VCaP (cell line): ENCODE measurements at regions not wholly inside any gene's neighbourhood (a gene's known extent, or its start where the extent isn't known, plus 50 kb on each side); places are given as distances from the start of the nearest gene placed in this dataset.

Experiments used
- H3K27ac ChIP-seq: fragments of 450-650 bp; 2 replicates; pipeline ENCODE4 v1.5.1; 2017
- TF ChIP-seq, protein P1 (sequence below): fragments of 450-650 bp; conservative IDR thresholded peaks from 2 replicates; pipeline ENCODE4 v1.5.1; 2017; ENCODE audit warnings: mild to moderate bottlenecking, moderate library complexity

DNA sequence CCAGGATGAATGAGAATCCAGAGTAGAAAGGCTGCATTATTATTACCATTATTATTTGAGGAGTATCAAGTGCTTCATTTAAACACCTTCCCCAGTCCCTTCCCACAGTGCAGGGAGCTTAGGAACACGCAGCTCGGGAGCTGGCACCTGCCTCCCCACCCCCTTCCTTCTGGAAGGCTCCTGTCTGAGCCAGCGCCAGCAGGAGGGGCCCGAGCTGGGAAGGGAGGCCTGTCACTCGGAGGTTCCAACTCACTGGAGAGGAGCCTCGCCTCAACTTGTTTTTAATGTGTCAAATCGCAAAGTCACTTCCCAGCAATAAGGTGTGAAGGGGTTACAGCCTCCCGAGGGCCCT lies 156.4 kb upstream of the IRX4 start:
- TF ChIP-seq, protein P1, sequence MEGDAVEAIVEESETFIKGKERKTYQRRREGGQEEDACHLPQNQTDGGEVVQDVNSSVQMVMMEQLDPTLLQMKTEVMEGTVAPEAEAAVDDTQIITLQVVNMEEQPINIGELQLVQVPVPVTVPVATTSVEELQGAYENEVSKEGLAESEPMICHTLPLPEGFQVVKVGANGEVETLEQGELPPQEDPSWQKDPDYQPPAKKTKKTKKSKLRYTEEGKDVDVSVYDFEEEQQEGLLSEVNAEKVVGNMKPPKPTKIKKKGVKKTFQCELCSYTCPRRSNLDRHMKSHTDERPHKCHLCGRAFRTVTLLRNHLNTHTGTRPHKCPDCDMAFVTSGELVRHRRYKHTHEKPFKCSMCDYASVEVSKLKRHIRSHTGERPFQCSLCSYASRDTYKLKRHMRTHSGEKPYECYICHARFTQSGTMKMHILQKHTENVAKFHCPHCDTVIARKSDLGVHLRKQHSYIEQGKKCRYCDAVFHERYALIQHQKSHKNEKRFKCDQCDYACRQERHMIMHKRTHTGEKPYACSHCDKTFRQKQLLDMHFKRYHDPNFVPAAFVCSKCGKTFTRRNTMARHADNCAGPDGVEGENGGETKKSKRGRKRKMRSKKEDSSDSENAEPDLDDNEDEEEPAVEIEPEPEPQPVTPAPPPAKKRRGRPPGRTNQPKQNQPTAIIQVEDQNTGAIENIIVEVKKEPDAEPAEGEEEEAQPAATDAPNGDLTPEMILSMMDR = no peak

DNA sequence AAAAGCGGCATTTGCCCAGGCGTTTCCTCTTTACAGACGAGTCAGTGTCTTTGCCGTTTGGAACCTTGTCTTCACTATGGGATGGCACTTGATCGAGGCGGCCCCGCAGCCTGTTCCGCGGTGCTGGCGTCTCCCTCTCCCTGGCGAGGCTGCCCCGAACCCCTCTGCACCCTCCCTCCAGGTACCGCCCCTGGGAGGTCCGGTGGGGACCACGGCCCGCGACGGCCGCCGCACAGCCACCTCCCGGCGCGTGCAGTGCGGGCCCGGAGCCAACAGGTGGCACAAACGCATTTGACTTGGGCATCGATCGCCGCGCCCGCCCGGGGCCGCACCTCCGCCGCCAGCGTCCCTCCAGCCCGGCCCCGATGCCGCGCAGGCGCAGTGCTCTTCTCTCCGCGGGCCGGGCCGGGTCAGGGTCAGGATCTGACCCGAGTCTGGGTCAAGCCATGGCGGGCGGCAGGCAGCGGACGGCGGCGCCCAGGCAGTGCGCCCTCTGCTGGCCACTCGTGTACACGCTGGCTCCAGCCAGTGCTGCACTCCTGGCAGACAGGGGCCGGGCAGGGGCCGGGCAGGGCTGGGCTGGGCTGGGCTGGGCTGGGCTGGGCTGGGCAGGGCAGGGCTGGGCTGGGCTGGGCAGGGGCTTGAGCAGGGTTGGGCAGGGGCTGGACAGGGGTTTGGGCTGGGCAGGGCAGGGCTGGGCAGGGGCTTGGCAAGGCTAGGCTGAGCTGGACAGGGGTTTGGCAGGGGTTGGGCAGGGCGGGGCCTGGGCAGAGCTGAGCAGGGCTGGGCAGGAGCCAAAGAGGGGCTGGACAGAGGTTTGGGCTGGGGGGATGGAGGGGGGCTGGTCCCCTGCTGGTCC lies 155.8 kb upstream of the IRX4 start:
- H3K27ac ChIP-seq = no peak overlapping the region
- TF ChIP-seq, protein P1 = peak; percentile 91

More for the DNA sequence above, 156.4 kb upstream of the IRX4 start:
- no peak overlapping the region for H3K27ac ChIP-seq

DNA sequence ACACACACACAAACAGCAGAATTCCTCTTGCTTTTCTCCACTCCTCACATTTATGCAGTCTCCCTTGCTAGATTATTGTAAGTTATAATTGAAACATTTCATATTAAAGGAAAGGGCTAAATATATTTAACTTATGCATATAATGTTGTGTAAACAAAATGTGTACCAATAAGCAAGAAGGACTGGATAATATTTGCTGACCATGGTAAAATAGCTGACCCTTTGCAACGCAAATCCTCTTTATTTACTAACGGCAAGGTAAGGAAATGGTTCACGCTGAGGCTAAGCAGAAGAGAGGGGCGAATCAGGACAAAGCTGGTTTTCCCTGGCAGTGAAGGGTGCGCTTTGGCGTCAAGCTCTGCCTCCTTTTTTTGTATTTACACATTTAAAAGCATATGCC lies 154.2 kb upstream of the IRX4 start:
- H3K27ac ChIP-seq = no peak overlapping the region
- TF ChIP-seq, protein P1 = no peak

DNA sequence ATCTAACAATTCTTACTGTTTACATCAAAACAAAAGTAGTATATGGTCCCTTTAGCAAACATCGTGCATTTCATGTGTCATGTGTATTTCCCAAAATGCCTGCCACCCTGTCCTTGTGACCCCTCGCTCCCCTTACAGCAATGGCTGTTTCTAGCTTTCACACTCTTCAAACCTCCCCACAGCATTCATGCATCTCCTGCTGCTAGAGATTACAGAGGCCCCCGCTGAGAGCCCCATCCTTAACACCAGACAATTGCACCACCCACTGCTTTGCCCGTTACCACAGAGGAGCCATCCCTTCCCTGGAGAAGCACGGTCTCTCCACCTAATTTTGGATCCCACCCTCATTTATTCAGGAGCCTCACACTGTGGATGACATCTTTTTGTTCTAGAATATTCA lies 149.7 kb upstream of the IRX4 start:
- TF ChIP-seq, protein P1 = no peak
- H3K27ac ChIP-seq = no peak overlapping the region

DNA sequence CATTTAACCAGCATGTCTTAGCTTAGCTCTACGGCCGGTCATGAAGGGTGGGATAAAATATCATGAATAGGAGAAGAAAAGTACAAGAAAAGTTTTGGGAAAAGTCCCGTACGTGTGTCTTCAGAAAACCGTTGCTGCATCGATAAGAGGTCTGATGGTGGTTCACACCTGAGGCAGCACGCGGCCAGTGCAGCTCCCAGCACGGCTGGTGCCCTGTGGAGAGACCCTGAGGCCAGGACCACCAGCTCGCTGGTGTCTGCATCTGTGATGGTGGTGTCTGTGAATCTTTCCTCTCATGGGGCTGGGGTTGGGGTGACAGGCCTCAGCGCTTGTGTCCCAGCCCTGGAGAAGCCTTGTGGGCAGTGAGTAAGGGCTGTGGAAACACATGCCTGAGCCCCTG lies 148.9 kb upstream of the IRX4 start:
- no peak overlapping the region for H3K27ac ChIP-seq
- TF ChIP-seq, protein P1 = no peak

DNA sequence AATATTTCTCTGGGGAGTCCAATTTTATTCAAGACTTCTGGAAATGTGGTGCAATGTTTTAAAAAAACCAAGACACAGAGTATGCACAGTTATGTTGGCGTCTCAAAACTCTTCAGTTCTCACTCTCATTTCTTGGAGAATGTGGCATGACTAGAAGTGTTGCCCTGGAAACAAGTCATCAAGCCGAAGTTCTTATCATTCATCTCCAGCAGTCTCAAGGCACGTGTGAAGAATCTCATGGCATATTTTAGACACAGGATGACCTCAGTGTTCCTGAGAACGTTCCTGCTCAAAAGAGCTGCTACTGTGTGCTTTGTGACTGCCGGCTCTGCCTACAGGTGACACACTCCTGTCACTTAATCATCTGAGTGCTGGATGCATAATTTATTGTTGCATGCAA lies 147.4 kb upstream of the IRX4 start:
- H3K27ac ChIP-seq = no peak overlapping the region
- TF ChIP-seq, protein P1 = no peak

DNA sequence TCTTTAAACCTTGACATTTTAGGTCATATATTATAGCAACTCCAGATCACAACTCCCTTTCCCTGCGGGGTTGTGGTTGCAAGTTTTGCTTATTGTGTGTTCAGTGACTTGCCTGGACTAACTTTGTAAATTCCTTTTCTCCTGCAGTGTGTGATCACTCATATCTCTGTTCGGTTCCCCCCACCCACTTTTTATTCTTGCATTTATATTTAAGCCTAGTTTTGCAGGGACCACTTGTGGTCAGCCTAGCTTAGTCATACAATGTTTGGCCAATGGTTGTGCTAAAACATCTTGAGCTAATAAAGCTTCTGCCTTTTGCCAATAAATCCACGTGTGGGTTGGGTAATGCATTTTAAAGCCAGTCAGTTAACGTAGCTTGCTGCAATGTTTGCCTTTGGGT lies 146.5 kb upstream of the IRX4 start:
- TF ChIP-seq, protein P1 = no peak
- H3K27ac ChIP-seq = no peak overlapping the region
